ENCODE measurements at regions not wholly inside any gene's neighbourhood (a gene's known extent, or its start where the extent isn't known, plus 50 kb on each side); places are given as distances from the start of the nearest gene placed in this dataset.

DNA sequence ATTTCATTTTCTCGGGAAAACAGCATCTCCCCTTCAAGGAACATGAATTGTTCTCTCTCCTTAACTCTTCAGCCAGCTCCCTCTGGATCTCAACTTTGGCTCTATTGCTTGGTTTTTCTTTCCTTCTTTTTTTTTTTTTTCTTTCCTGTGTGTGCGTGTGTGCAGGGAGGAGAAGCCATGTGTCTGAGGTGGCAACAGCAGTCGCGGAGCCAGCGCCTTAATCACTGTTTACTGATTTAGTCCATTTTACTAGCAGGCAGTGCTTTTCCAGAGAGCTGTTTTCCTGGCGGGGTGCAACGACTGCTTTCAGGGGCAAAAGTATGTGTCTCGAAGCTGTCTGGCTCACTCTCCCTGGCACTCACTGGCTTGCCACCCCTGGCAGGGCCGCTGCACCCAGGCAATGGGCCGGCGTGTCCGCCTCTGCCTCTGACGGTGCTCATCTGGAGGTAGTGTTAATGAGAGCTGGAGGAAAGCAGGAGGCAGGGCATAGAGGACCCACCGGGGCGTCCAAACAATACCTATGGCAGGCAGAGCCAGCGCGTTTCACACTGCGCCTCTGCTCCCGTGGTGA, 835.4 kb upstream of the NR2F2 start:
- in situ Hi-C loops (cut with MboI; ENCODE audit: low pct_unique_long_range_greater_than_20kb, low sequenced_read_pairs, unreplicated experiment): no loop called here
- TF ChIP-seq, protein P1, sequence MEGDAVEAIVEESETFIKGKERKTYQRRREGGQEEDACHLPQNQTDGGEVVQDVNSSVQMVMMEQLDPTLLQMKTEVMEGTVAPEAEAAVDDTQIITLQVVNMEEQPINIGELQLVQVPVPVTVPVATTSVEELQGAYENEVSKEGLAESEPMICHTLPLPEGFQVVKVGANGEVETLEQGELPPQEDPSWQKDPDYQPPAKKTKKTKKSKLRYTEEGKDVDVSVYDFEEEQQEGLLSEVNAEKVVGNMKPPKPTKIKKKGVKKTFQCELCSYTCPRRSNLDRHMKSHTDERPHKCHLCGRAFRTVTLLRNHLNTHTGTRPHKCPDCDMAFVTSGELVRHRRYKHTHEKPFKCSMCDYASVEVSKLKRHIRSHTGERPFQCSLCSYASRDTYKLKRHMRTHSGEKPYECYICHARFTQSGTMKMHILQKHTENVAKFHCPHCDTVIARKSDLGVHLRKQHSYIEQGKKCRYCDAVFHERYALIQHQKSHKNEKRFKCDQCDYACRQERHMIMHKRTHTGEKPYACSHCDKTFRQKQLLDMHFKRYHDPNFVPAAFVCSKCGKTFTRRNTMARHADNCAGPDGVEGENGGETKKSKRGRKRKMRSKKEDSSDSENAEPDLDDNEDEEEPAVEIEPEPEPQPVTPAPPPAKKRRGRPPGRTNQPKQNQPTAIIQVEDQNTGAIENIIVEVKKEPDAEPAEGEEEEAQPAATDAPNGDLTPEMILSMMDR (IDR thresholded peaks at IDR 0.05; ENCODE audit: extremely low read depth, insufficient read depth, missing control alignments): no peak
- no peak for DNase-seq (ENCODE audit: low spot score)

DNA sequence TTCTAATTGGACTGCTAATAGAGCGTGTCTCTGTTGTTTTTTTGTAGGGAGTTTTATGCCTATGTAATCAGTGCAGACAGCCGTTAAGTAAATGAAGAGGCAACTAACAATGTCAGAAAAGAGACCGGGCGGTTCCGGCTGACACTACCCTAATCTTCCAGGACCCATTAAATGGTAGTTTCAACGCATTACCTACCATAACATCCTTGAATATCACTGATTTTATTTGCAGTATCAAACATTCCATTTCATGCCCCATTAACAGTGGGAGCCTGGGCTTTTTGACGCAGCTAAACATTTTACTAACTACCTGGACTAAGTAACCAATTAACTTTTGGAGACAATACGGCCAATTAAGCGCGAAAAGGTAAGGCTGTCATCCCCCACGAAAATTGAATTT, 832.9 kb upstream of the NR2F2 start:
- no peak for DNase-seq (ENCODE audit: low spot score)
- TF ChIP-seq, protein P1 (IDR thresholded peaks at IDR 0.05; ENCODE audit: extremely low read depth, insufficient read depth, missing control alignments): no peak
- in situ Hi-C loops (cut with MboI; ENCODE audit: low pct_unique_long_range_greater_than_20kb, low sequenced_read_pairs, unreplicated experiment): no loop called here

DNA sequence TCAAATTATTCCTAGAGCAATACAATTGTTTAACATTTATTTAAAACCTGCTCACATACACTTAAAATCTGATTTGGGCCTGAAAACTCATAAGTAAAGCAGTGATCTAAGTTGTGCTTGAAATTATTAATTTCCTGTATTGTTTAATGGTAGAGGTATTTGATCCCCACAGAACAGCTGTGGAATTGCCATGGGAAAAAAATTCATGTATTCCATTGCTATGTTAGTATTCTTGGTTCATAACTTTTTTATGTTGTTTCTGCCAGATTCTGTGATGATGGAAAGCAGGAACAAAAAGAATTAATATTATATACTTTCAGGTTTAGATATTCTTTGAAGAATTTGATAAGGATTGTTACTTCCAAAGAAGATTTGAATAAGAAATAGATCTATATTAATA, 831.5 kb upstream of the NR2F2 start:
- in situ Hi-C loops (cut with MboI; ENCODE audit: low pct_unique_long_range_greater_than_20kb, low sequenced_read_pairs, unreplicated experiment): no loop called here
- no peak for DNase-seq (ENCODE audit: low spot score)
- TF ChIP-seq, protein P1 (IDR thresholded peaks at IDR 0.05; ENCODE audit: extremely low read depth, insufficient read depth, missing control alignments): no peak

DNA sequence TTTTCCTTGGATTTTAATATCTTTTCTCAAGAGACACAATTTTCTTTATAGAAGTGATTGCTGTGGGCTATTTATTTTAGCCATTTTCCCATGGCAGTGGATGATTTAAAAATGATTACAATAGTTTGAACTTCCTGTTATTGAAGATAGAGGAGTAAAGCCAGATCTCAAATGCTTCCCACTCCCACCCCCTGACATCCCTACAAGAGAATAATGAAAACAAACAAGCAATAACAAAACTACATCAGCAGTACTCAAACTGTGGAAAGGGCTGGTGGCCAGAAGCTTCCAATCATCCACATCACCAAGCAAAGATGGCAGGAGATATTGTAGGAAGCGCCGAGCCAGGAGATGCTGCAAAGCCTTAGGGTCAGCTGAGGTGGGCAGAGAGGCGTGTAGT, 831.1 kb upstream of the NR2F2 start:
- TF ChIP-seq, protein P1 (IDR thresholded peaks at IDR 0.05; ENCODE audit: extremely low read depth, insufficient read depth, missing control alignments): no peak
- no peak for DNase-seq (ENCODE audit: low spot score)
- in situ Hi-C loops (cut with MboI; ENCODE audit: low pct_unique_long_range_greater_than_20kb, low sequenced_read_pairs, unreplicated experiment): no loop called here

DNA sequence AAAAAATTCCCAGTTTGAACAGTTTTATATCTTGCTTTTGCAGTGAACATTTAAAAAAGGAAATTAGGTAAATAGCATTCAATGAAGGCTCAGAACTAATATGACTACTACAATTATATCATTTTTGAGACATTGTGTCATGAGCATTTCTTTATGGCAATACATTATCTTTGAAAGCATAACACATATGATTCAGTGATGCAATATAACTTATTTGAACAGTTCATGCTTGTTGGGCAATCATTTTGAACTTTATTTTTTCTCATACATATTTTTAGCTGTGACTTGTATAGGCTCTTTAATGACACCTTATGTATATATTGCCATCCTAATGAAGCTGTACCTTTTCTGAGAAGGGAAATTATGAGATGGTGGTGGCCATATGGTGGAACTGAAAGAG, 828.6 kb upstream of the NR2F2 start:
- DNase-seq (ENCODE audit: low spot score): no peak
- TF ChIP-seq, protein P1 (IDR thresholded peaks at IDR 0.05; ENCODE audit: extremely low read depth, insufficient read depth, missing control alignments): no peak
- in situ Hi-C loops (cut with MboI; ENCODE audit: low pct_unique_long_range_greater_than_20kb, low sequenced_read_pairs, unreplicated experiment): no loop called here

DNA sequence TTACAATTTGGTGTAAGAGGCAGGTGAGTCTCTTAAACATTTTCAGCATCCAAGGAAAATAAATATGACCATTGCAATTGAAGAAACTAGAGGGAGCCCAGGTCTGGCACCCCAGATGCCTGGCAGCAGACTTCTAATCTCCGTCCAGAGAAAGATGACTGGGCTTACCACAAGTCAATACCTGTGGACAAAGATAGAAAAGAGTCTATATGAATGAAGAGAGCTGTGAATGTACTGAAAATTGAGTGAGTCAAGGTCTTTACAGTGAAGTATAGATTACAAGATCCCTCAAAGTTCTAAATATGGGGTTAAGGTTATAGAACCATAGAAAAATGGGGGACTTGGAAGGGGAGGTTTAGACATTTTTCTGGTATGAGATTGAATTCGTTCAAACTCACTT, 827.4 kb upstream of the NR2F2 start:
- TF ChIP-seq, protein P1 (IDR thresholded peaks at IDR 0.05; ENCODE audit: extremely low read depth, insufficient read depth, missing control alignments): no peak
- no peak for DNase-seq (ENCODE audit: low spot score)
- in situ Hi-C loops (cut with MboI; ENCODE audit: low pct_unique_long_range_greater_than_20kb, low sequenced_read_pairs, unreplicated experiment): no loop called here
